Gastrocnemius medialis (tissue), 4 donors: ENCODE measurements at regions not wholly inside any gene's neighbourhood (a gene's known extent, or its start where the extent isn't known, plus 50 kb on each side); places are given as distances from the start of the nearest gene placed in this dataset.

Source experiments
- ATAC-seq, 2 donors: fragments of 150-250 bp; one replicate each; pipeline ENCODE4 v1.9.1; 2016
- DNase-seq, 2 donors: peaks; one replicate each; pipeline ENCODE4 v3.0.0-alpha.2; 2019
- H3K27ac ChIP-seq, 4 donors: fragments of 200-600 bp; sonication (generic); 1 replicate in 1 of 4; 2 replicates in 3 of 4; pipeline ENCODE4 v1.5.1; 2016 to 2018; ENCODE audit warnings: mild to moderate bottlenecking in 2 of 4, moderate library complexity in 1 of 4
- H3K27me3 ChIP-seq, 3 donors: fragments of 200-600 bp; sonication (generic) in 2 of 3; 1 replicate in 1 of 3; 2 replicates in 2 of 3; pipeline versions ENCODE4 v1.5.1 to v1.6.0; 2016 to 2019; ENCODE audit warnings: mild to moderate bottlenecking in 1 of 3, moderate library complexity in 1 of 3
- H3K36me3 ChIP-seq, 2 donors: fragments of 200-600 bp; sonication (generic) in 1 of 2; one replicate each; pipeline ENCODE4 v1.5.1; 2017 to 2018
- H3K4me1 ChIP-seq, 2 donors: fragments of 200-600 bp; sonication (generic) in 1 of 2; one replicate each; pipeline ENCODE4 v1.5.1; 2016 to 2017; ENCODE audit warnings: mild to moderate bottlenecking in 2 of 2
- H3K4me3 ChIP-seq, 4 donors: fragments of 200-600 bp; sonication (generic) in 3 of 4; 1 replicate in 1 of 4; 2 replicates in 3 of 4; pipeline ENCODE4 v1.5.1; 2016 to 2019; ENCODE audit warnings: mild to moderate bottlenecking in 2 of 4
- H3K9me3 ChIP-seq, 3 donors: fragments of 200-600 bp; sonication (generic) in 2 of 3; 1 replicate in 1 of 3; 2 replicates in 2 of 3; pipeline ENCODE4 v1.5.1; 2016 to 2019
- CTCF ChIP-seq, 5 experiments: fragments of 450-650 bp in 3 of 5; fragments of 200-600 bp in 2 of 5; sonication (generic) in 2 of 5; IDR thresholded peaks in 4 of 5; conservative IDR thresholded peaks in 1 of 5; 1 replicate in 4 of 5; 2 replicates in 1 of 5; pipeline ENCODE4 v1.5.1; 2016 to 2019; ENCODE audit warnings: antibody characterized with exemption in 5 of 5, mild to moderate bottlenecking in 3 of 5, moderate library complexity in 3 of 5
- POLR2A ChIP-seq, 2 donors: fragments of 450-650 bp; IDR thresholded peaks; one replicate each; pipeline ENCODE4 v1.6.1; 2017; ENCODE audit warnings: antibody characterized with exemption in 2 of 2, mild to moderate bottlenecking in 2 of 2, moderate library complexity in 2 of 2
- in situ Hi-C, 4 donors: fragments of 200-750 bp; cut with MboI; loops; one replicate each; pipeline versions ENCODE4 v1.15.0 to v1.8.0; 2017; ENCODE audit warnings: low sequenced_read_pairs in 4 of 4
- intact Hi-C: fragments of 100-400 bp; cut with DNase I; formaldehyde crosslinking; loops from one replicate; pipeline ENCODE4 v1.15.1; 2023; ENCODE audit warnings: low total_unique reads

DNA sequence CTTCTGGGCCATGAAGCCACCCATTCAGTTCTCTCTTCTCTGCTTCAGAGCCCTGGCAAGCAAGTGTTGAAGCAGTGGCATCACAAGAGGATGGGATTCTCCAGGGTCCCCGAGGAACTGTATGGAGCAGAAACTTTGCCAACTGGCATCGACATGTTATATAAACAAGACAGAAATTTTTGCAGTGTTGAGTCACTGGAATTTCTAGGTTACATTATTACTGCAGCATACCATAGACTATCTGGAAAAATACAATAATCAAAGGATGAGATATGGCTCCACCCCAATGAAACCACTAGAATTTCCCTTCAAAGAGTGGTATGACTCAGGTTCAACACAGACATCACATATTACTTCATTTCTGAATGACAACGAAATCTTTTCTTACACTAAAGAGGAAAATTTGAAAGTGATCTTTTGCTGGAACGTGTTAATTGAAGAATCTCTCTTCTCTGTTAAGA, 343.0 kb upstream of the DYNLRB2 start:
- ATAC-seq (no peak), DNase-seq (no peak)
- H3K36me3 ChIP-seq = no peaks in the 10 kb centered on the region
- no peaks in the 10 kb centered on the region for H3K27me3 ChIP-seq
- no peaks in the 10 kb centered on the region for H3K9me3 ChIP-seq
- in situ Hi-C loops = no loop called here
- TF ChIP-seq POLR2A (IDR thresholded peaks at IDR 0.05) (no peak), CTCF (IDR thresholded peaks at IDR 0.05 in 4 of 5, conservative IDR thresholded peaks at IDR 0.05 in 1 of 5) (no peak)
- H3K4me3 ChIP-seq = no peak overlapping the region
- intact Hi-C loops = no loop called here
- H3K4me1 ChIP-seq = no peaks in the 10 kb centered on the region
- H3K27ac ChIP-seq = no peak overlapping the region

- intact Hi-C loops = no loop called here
- no peak for ATAC-seq
- no peaks in the 10 kb centered on the region for H3K27me3 ChIP-seq
Measured at GRCh38 chr16:80191928-80192327, 348.9 kb upstream of the DYNLRB2 start.

GRCh38 chr16:80189476-80190175, 351.2 kb upstream of the DYNLRB2 start:
- no peak overlapping the region for H3K4me3 ChIP-seq
- no peak for TF ChIP-seq CTCF (IDR thresholded peaks at IDR 0.05 in 4 of 5, conservative IDR thresholded peaks at IDR 0.05 in 1 of 5)
- no peak for TF ChIP-seq POLR2A (IDR thresholded peaks at IDR 0.05)
- in situ Hi-C loops (no loop called here), intact Hi-C loops (no loop called here)
- no peak overlapping the region for H3K27ac ChIP-seq
- no peaks in the 10 kb centered on the region for H3K4me1 ChIP-seq
- ATAC-seq (no peak), DNase-seq (no peak)
- H3K36me3 ChIP-seq = no peaks in the 10 kb centered on the region
- no peaks in the 10 kb centered on the region for H3K9me3 ChIP-seq
- H3K27me3 ChIP-seq = no peaks in the 10 kb centered on the region

More at GRCh38 chr16:80191928-80192327, 348.9 kb upstream of the DYNLRB2 start:
- Histone ChIP-seq H3K27ac (no peak overlapping the region), H3K9me3 (no peaks in the 10 kb centered on the region), H3K4me3 (no peak overlapping the region), H3K36me3 (no peaks in the 10 kb centered on the region), H3K4me1 (no peaks in the 10 kb centered on the region)
- no peak for DNase-seq
- in situ Hi-C loops = no loop called here
- no peak for TF ChIP-seq POLR2A (IDR thresholded peaks at IDR 0.05)
- TF ChIP-seq CTCF (IDR thresholded peaks at IDR 0.05 in 4 of 5, conservative IDR thresholded peaks at IDR 0.05 in 1 of 5) = no peak

- TF ChIP-seq CTCF (IDR thresholded peaks at IDR 0.05 in 4 of 5, conservative IDR thresholded peaks at IDR 0.05 in 1 of 5) = no peak
- no peak for TF ChIP-seq POLR2A (IDR thresholded peaks at IDR 0.05)
- Histone ChIP-seq H3K27ac (no peak overlapping the region), H3K36me3 (no peaks in the 10 kb centered on the region), H3K4me1 (no peaks in the 10 kb centered on the region), H3K27me3 (no peaks in the 10 kb centered on the region), H3K9me3 (no peaks in the 10 kb centered on the region), H3K4me3 (no peak overlapping the region)
- in situ Hi-C loops (no loop called here), intact Hi-C loops (no loop called here)
- DNase-seq (no peak), ATAC-seq (no peak)
Measured at GRCh38 chr16:80176114-80176513, 364.7 kb upstream of the DYNLRB2 start.

- no peaks in the 10 kb centered on the region for H3K27me3 ChIP-seq
- no peaks in the 10 kb centered on the region for H3K9me3 ChIP-seq
- in situ Hi-C loops (no loop called here), intact Hi-C loops (no loop called here)
- no peaks in the 10 kb centered on the region for H3K36me3 ChIP-seq
- no peaks in the 10 kb centered on the region for H3K4me1 ChIP-seq
- H3K4me3 ChIP-seq = no peak overlapping the region
- DNase-seq (no peak), ATAC-seq (no peak)
- TF ChIP-seq POLR2A (IDR thresholded peaks at IDR 0.05) (no peak), CTCF (IDR thresholded peaks at IDR 0.05 in 4 of 5, conservative IDR thresholded peaks at IDR 0.05 in 1 of 5) (no peak)
- H3K27ac ChIP-seq = no peak overlapping the region
Measured at GRCh38 chr16:80175011-80175410, 365.8 kb upstream of the DYNLRB2 start.
